Chondrocyte (in vitro differentiated cells): ENCODE measurements at regions not wholly inside any gene's neighbourhood (a gene's known extent, or its start where the extent isn't known, plus 50 kb on each side); places are given as distances from the start of the nearest gene placed in this dataset.
A peak's percentile ranks its signal among the peaks of the same experiment; 100 is the strongest.
"Not testable (repeated sequence)": the region's sequence is repeated elsewhere in the genome, so short reads cannot be mapped to it uniquely, and the experiment has no call there.

ENCODE experiments used
- DNase-seq: peaks from one replicate; pipeline ENCODE4 v3.0.0; 2021; ENCODE audit warnings: mixed read lengths, low spot score
- H3K27ac Mint-ChIP-seq: one replicate; pipeline ENCODE4 v1.8.0; 2021; ENCODE audit warnings: mild to moderate bottlenecking, moderate library complexity, mixed read lengths; ENCODE audit not compliant: unreplicated experiment
- H3K27me3 Mint-ChIP-seq: 2 replicates; pipeline ENCODE4 v1.8.0; 2021; ENCODE audit warnings: low read depth, mixed read lengths
- H3K36me3 Mint-ChIP-seq: 2 replicates; pipeline ENCODE4 v1.8.0; 2021; ENCODE audit warnings: low read depth, mixed read lengths
- H3K4me1 Mint-ChIP-seq: 2 replicates; pipeline ENCODE4 v1.8.0; 2021; ENCODE audit warnings: low read depth, mild to moderate bottlenecking, mixed read lengths
- H3K4me3 Mint-ChIP-seq: one replicate; pipeline ENCODE4 v1.8.0; 2021; ENCODE audit warnings: mild to moderate bottlenecking, moderate library complexity, mixed read lengths; ENCODE audit not compliant: unreplicated experiment
- H3K9me3 Mint-ChIP-seq: 2 replicates; pipeline ENCODE4 v1.8.0; 2021; ENCODE audit warnings: low read depth, mixed read lengths
- CTCF ChIP-seq: fragments of 200-600 bp; sonication (generic); IDR thresholded peaks from 2 replicates; pipeline ENCODE4 v1.5.0; 2021; ENCODE audit warnings: antibody characterized with exemption, mild to moderate bottlenecking, moderate library complexity

GRCh38 chr15:67927501-67928168, 87.8 kb upstream of the RNU6-1 start:
- Mint-ChIP-seq H3K36me3 (no peaks in the 10 kb centered on the region), H3K27ac (peak overlapping the region; percentile 92), H3K27me3 (no peaks in the 10 kb centered on the region), H3K4me3 (no peak overlapping the region), H3K9me3 (peaks cover 9% of the 10 kb centered on the region), H3K4me1 (peaks cover 73% of the 10 kb centered on the region)
- no peak for DNase-seq
- TF ChIP-seq CTCF = no peak

- H3K4me3 Mint-ChIP-seq = no peak overlapping the region
These were observed 88.8 kb upstream of the RNU6-1 start for GRCh38 chr15:67928666-67929065.

GRCh38 chr15:67930720-67931119, 90.9 kb upstream of the RNU6-1 start:
- H3K36me3 Mint-ChIP-seq = no peaks in the 10 kb centered on the region
- H3K9me3 Mint-ChIP-seq = peaks cover 3% of the 10 kb centered on the region
- H3K4me3 Mint-ChIP-seq = no peak overlapping the region
- peak overlapping the region; percentile 71 for H3K27ac Mint-ChIP-seq
- DNase-seq = no peak
- peaks cover 51% of the 10 kb centered on the region for H3K4me1 Mint-ChIP-seq
- no peak for TF ChIP-seq CTCF
- H3K27me3 Mint-ChIP-seq = no peaks in the 10 kb centered on the region

More at GRCh38 chr15:67928666-67929065, 88.8 kb upstream of the RNU6-1 start:
- no peak for DNase-seq
- H3K4me1 Mint-ChIP-seq = peaks cover 68% of the 10 kb centered on the region
- no peaks in the 10 kb centered on the region for H3K36me3 Mint-ChIP-seq
- peaks cover 9% of the 10 kb centered on the region for H3K9me3 Mint-ChIP-seq
- H3K27ac Mint-ChIP-seq = no peak overlapping the region
- H3K27me3 Mint-ChIP-seq = no peaks in the 10 kb centered on the region
- no peak for TF ChIP-seq CTCF

- Mint-ChIP-seq H3K4me1 (peaks cover 44% of the 10 kb centered on the region), H3K4me3 (no peak overlapping the region), H3K36me3 (no peaks in the 10 kb centered on the region), H3K27me3 (no peaks in the 10 kb centered on the region), H3K27ac (peak overlapping the region; percentile 41), H3K9me3 (no peaks in the 10 kb centered on the region)
- no peak for TF ChIP-seq CTCF
- no peak for DNase-seq
These were observed 92.0 kb upstream of the RNU6-1 start for GRCh38 chr15:67931861-67932260.

- not testable (repeated sequence) for H3K27me3 Mint-ChIP-seq, H3K36me3 Mint-ChIP-seq, H3K27ac Mint-ChIP-seq, H3K9me3 Mint-ChIP-seq, H3K4me3 Mint-ChIP-seq, DNase-seq
- H3K4me1 Mint-ChIP-seq = peaks cover 35% of the 10 kb centered on the region
These were observed 94.3 kb upstream of the RNU6-1 start for GRCh38 chr15:67934126-67934525.

GRCh38 chr15:67935244-67935643, 95.4 kb upstream of the RNU6-1 start:
- H3K4me1 Mint-ChIP-seq = peaks cover 29% of the 10 kb centered on the region
- no peaks in the 10 kb centered on the region for H3K9me3 Mint-ChIP-seq
- H3K27ac Mint-ChIP-seq = no peak overlapping the region
- no peak for TF ChIP-seq CTCF
- no peaks in the 10 kb centered on the region for H3K27me3 Mint-ChIP-seq
- H3K4me3 Mint-ChIP-seq = no peak overlapping the region
- no peaks in the 10 kb centered on the region for H3K36me3 Mint-ChIP-seq
- DNase-seq = no peak
